ENCODE measurements at regions not wholly inside any gene's neighbourhood (a gene's known extent, or its start where the extent isn't known, plus 50 kb on each side); places are given as distances from the start of the nearest gene placed in this dataset.

GRCh38 chr19:31658993-31659896 is 310.0 kb upstream of the TSHZ3 start:
- H3K4me1 ChIP-seq (ENCODE audit: insufficient read depth, low read length), result no peaks in the 10 kb centered on the region
- no peak overlapping the region for H3K4me2 ChIP-seq (ENCODE audit: low read depth, low read length)
- 9% methylated on average over 6 of the region's 6 CpGs for WGBS (ENCODE audit: low lambda C conversion rate)
- H3K9me3 ChIP-seq (ENCODE audit: low read length), result peaks cover 78% of the 10 kb centered on the region
- H3K79me2 ChIP-seq (ENCODE audit: insufficient read depth, low read length), result no peaks in the 10 kb centered on the region
- no peak overlapping the region for H2AFZ ChIP-seq (ENCODE audit: low read length)
- no peak overlapping the region for H3K4me3 ChIP-seq (replicated peaks in 1 of 3; ENCODE audit: insufficient read depth in 1 of 3, low read depth in 2 of 3, low read length in 3 of 3)
- ATAC-seq (no peak), FAIRE-seq (no peak), DNase-seq (ENCODE audit: low spot score) (no peak)
- H3K27me3 ChIP-seq (ENCODE audit: control insufficient read depth in 1 of 2, insufficient read depth in 2 of 2, low read length in 2 of 2), result no peaks in the 10 kb centered on the region
- no peak overlapping the region for H3K27ac ChIP-seq (ENCODE audit: extremely low read length, insufficient read depth, low read length)
- BruUV-seq (replicated peaks), result no TSS peak
- H4K20me1 ChIP-seq (ENCODE audit: insufficient read depth, low read length), result no peaks in the 10 kb centered on the region
- H3K36me3 ChIP-seq (replicated peaks in 1 of 2; ENCODE audit: control insufficient read depth in 1 of 2, insufficient read depth in 2 of 2, low read length in 2 of 2), result no peaks in the 10 kb centered on the region
- in situ Hi-C loops (cut with HindIII; ENCODE audit: extremely low pct_ligation_motif_present, low pct_unique_long_range_greater_than_20kb) (no loop called here), intact Hi-C loops (cut with micrococcal nuclease; ENCODE audit: unreplicated experiment) (no loop called here)
- H3K9ac ChIP-seq (ENCODE audit: insufficient read depth, low read depth, low read length), result no peak overlapping the region
- POLR2A ChIA-PET, result no interaction called here
- CTCF ChIA-PET (ENCODE audit: low intra/inter-chr PET ratio, low total read pairs), result no interaction called here
- TF ChIP-seq ZNF710 (CRISPR knock-in tag; IDR thresholded peaks at IDR 0.05; ENCODE audit: borderline replicate concordance), result no peak
- no peak for TF ChIP-seq BORCS8-MEF2B (CRISPR knock-in tag; IDR thresholded peaks at IDR 0.05)
- no peak for TF ChIP-seq POLR2G (IDR thresholded peaks at IDR 0.05; ENCODE audit: low read depth, low read length)
- TF ChIP-seq, protein P1, sequence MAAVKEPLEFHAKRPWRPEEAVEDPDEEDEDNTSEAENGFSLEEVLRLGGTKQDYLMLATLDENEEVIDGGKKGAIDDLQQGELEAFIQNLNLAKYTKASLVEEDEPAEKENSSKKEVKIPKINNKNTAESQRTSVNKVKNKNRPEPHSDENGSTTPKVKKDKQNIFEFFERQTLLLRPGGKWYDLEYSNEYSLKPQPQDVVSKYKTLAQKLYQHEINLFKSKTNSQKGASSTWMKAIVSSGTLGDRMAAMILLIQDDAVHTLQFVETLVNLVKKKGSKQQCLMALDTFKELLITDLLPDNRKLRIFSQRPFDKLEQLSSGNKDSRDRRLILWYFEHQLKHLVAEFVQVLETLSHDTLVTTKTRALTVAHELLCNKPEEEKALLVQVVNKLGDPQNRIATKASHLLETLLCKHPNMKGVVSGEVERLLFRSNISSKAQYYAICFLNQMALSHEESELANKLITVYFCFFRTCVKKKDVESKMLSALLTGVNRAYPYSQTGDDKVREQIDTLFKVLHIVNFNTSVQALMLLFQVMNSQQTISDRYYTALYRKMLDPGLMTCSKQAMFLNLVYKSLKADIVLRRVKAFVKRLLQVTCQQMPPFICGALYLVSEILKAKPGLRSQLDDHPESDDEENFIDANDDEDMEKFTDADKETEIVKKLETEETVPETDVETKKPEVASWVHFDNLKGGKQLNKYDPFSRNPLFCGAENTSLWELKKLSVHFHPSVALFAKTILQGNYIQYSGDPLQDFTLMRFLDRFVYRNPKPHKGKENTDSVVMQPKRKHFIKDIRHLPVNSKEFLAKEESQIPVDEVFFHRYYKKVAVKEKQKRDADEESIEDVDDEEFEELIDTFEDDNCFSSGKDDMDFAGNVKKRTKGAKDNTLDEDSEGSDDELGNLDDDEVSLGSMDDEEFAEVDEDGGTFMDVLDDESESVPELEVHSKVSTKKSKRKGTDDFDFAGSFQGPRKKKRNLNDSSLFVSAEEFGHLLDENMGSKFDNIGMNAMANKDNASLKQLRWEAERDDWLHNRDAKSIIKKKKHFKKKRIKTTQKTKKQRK (IDR thresholded peaks at IDR 0.05; ENCODE audit: low read length), result no peak
- no peak for TF ChIP-seq ZNF558 (CRISPR knock-in tag; IDR thresholded peaks at IDR 0.05; ENCODE audit: borderline replicate concordance)
- TF ChIP-seq ZNF614 (CRISPR knock-in tag; IDR thresholded peaks at IDR 0.05; ENCODE audit: borderline replicate concordance), result no peak
- TF ChIP-seq, protein P2, sequence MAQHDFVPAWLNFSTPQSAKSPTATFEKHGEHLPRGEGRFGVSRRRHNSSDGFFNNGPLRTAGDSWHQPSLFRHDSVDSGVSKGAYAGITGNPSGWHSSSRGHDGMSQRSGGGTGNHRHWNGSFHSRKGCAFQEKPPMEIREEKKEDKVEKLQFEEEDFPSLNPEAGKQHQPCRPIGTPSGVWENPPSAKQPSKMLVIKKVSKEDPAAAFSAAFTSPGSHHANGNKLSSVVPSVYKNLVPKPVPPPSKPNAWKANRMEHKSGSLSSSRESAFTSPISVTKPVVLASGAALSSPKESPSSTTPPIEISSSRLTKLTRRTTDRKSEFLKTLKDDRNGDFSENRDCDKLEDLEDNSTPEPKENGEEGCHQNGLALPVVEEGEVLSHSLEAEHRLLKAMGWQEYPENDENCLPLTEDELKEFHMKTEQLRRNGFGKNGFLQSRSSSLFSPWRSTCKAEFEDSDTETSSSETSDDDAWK (CRISPR knock-in tag; IDR thresholded peaks at IDR 0.05), result no peak
- no peak for TF ChIP-seq NFIC (IDR thresholded peaks at IDR 0.05; ENCODE audit: low read length)
- TF ChIP-seq, protein P3, sequence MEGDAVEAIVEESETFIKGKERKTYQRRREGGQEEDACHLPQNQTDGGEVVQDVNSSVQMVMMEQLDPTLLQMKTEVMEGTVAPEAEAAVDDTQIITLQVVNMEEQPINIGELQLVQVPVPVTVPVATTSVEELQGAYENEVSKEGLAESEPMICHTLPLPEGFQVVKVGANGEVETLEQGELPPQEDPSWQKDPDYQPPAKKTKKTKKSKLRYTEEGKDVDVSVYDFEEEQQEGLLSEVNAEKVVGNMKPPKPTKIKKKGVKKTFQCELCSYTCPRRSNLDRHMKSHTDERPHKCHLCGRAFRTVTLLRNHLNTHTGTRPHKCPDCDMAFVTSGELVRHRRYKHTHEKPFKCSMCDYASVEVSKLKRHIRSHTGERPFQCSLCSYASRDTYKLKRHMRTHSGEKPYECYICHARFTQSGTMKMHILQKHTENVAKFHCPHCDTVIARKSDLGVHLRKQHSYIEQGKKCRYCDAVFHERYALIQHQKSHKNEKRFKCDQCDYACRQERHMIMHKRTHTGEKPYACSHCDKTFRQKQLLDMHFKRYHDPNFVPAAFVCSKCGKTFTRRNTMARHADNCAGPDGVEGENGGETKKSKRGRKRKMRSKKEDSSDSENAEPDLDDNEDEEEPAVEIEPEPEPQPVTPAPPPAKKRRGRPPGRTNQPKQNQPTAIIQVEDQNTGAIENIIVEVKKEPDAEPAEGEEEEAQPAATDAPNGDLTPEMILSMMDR (CRISPR knock-in tag; IDR thresholded peaks at IDR 0.05), result no peak
- TF ChIP-seq ZNF784 (CRISPR knock-in tag; IDR thresholded peaks at IDR 0.05; ENCODE audit: borderline replicate concordance), result no peak
- no peak for TF ChIP-seq PLRG1 (conservative IDR thresholded peaks at IDR 0.05)

Data from HepG2 (cell line).